Activated CD8-positive, alpha-beta memory T cell treated with anti-CD3 and anti-CD28 coated beads, Interleukin-2, amount 50 U/mL, for 4 hours (primary cell): ENCODE measurements at regions not wholly inside any gene's neighbourhood (a gene's known extent, or its start where the extent isn't known, plus 50 kb on each side); places are given as distances from the start of the nearest gene placed in this dataset.

Experiments used
- DNase-seq: peaks from one replicate; pipeline ENCODE4 v3.0.0-alpha.2; 2020

- DNase-seq: peak; percentile 31
These were observed 120.5 kb upstream of the CXCR4 start for GRCh38 chr2:136238286-136239078.

GRCh38 chr2:136236019-136236418 lies 118.1 kb upstream of the CXCR4 start:
- DNase-seq: no peak

- no peak for DNase-seq
These were observed 117.6 kb upstream of the CXCR4 start for GRCh38 chr2:136235546-136235945.

GRCh38 chr2:136234261-136234660 lies 116.3 kb upstream of the CXCR4 start:
- DNase-seq: no peak

- DNase-seq: no peak
These were observed 115.3 kb upstream of the CXCR4 start for GRCh38 chr2:136233298-136233697.

GRCh38 chr2:136232456-136233172 lies 114.7 kb upstream of the CXCR4 start:
- DNase-seq: no peak

- no peak for DNase-seq
These were observed 112.5 kb upstream of the CXCR4 start for GRCh38 chr2:136230464-136230863.

GRCh38 chr2:136226903-136227302 lies 109.0 kb upstream of the CXCR4 start:
- no peak for DNase-seq

- peak; percentile 39 for DNase-seq
These were observed 108.2 kb upstream of the CXCR4 start for GRCh38 chr2:136225950-136226835.

- DNase-seq: no peak
These were observed 105.3 kb upstream of the CXCR4 start for GRCh38 chr2:136223274-136223673.

GRCh38 chr2:136222862-136223261 lies 104.9 kb upstream of the CXCR4 start:
- no peak for DNase-seq

- no peak for DNase-seq
These were observed 103.1 kb upstream of the CXCR4 start for GRCh38 chr2:136221026-136221425.

- no peak for DNase-seq
These were observed 102.0 kb upstream of the CXCR4 start for GRCh38 chr2:136219963-136220362.

GRCh38 chr2:136219341-136219740 lies 101.4 kb upstream of the CXCR4 start:
- DNase-seq: no peak

GRCh38 chr2:136217996-136218395 lies 100.0 kb upstream of the CXCR4 start:
- DNase-seq: no peak

GRCh38 chr2:136215908-136216472 lies 98.0 kb upstream of the CXCR4 start:
- no peak for DNase-seq

- no peak for DNase-seq
These were observed 97.5 kb upstream of the CXCR4 start for GRCh38 chr2:136215449-136215848.

- DNase-seq: no peak
These were observed 96.6 kb upstream of the CXCR4 start for GRCh38 chr2:136214307-136215200.

GRCh38 chr2:136213836-136214235 lies 95.9 kb upstream of the CXCR4 start:
- DNase-seq: no peak

- DNase-seq: peak; percentile 21
These were observed 94.8 kb upstream of the CXCR4 start for GRCh38 chr2:136212426-136213378.

GRCh38 chr2:136211701-136212100 lies 93.8 kb upstream of the CXCR4 start:
- no peak for DNase-seq
